GM04503 (cell line): ENCODE measurements at regions not wholly inside any gene's neighbourhood (a gene's known extent, or its start where the extent isn't known, plus 50 kb on each side); places are given as distances from the start of the nearest gene placed in this dataset.
"Not testable (repeated sequence)": the region's sequence is repeated elsewhere in the genome, so short reads cannot be mapped to it uniquely, and the experiment has no call there.

Source experiments
- DNase-seq: peaks from one replicate; pipeline ENCODE4 v3.0.0-alpha.2; 2012; ENCODE audit warnings: low read depth

DNA sequence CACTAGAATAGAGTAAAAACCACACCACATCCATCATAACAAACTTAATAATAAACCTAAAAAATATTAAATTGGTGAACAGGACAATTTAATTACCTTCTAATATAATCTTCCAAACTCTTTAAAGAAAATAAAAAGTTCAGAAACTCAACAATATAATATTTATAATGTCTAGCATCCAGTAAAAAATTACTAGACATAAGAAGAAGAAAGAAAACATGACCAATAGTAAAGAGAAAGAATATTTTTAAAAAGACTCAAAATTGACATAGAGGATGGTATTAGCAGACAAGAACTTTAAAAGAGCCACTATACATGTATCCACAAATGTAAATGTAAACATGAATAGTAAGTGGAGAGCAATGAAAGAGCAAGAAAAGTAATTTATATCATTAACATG lies 388.4 kb downstream of the TFEC start:
- no peak for DNase-seq

DNA sequence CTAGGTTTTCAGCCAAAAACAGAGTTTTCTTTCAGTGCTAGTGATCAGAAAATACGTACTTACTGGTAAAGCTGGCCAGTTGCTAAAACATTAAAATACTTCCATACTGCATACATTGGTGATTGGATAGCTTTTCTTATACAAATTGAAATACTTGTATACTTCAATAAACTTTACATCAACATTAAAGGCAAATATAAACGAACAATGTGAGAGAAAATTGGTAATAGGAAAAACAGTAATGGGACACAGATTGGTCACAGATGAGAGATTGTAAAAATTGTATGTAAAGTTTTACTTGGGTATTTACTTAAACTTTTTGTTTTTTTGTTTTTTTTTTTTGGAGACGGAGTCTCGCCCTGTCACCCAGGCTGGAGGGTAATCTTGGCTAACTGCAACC lies 391.7 kb downstream of the TFEC start:
- DNase-seq: no peak

GRCh38 chr7:115637128-115637527 lies 393.4 kb downstream of the TFEC start:
- DNase-seq: no peak

DNA sequence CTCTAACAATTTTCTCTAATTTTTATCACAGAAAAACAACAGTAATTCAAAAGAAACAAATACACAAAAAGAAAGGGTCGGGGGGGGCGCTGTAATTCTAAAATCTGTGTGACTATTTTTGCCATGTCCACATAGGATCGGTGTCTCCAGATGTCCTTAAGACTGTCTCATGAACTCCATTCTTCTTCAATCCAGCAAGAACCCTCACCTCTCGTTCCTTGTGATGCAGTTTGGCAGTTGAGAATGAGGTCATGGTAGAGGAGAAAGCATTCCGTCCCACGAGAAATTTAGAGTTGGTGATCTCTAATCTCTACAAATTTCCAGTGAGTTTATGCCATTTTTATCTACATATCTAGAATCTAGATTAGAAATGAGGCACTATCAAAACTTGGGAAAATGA lies 394.7 kb downstream of the TFEC start:
- DNase-seq: no peak

DNA sequence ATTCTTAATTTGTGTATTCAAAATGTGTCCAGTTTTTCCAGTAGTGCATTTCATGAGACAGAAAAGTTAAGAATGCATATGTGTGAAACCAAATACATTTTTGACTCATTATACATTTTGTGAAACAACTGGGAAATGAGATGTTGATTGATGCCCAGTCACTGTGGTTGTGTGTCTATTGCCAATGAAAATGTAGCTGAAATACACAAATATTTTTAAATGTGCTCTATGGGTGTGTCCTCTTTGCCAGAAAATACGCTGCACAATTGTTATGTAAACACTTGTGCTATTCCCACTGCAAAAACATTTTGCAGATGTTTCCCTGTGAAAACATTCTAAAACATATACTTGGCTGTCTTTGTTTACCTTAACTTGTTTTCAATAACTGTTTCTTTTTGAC lies 395.2 kb downstream of the TFEC start:
- DNase-seq: peak; percentile 53

GRCh38 chr7:115634633-115635032 lies 395.9 kb downstream of the TFEC start:
- DNase-seq: no peak

DNA sequence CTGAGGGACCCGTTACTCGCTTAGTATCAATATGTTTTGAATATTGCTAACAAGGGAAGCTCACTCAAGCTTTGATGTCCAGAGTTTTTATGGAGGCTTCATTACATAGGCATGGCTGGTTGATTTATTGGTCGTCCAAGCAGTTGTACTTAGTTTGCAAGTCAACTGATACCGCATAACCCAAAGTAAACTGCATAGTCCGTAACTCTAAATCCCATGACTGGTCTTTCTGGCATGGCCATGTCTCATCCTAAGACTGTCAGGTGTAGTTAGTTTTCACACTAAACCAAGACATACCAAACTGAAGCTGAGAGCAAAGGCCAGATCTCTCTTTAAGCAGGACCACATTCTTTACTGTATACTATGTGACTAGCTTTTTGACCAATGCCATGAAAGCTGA lies 397.9 kb downstream of the TFEC start:
- DNase-seq: no peak

GRCh38 chr7:115631782-115632181 lies 398.8 kb downstream of the TFEC start:
- no peak for DNase-seq

- no peak for DNase-seq
Measured at GRCh38 chr7:115630049-115630448, 400.5 kb downstream of the TFEC start.

- peak; percentile 39 for DNase-seq
Measured at GRCh38 chr7:115618676-115619075, 411.9 kb downstream of the TFEC start.

DNA sequence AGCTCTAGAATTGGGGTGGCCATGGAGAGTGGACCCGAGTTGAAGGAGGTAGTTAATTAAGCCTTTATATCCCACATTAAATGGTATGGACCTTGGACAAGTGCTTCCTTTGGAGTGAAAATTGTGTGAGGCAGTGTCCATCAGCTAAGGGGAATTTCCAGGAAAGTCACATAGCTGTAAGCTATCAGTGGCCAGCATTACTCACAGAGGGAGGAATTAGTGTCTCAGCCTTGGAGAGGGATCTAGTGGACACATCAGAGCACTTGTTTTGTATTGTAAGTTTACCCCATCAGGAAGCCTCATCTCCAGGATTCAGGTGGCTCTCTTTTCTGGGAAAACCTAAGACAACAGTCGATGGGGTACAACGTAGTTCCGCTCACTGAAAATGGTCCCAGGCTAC lies 416.7 kb downstream of the TFEC start:
- DNase-seq: no peak

DNA sequence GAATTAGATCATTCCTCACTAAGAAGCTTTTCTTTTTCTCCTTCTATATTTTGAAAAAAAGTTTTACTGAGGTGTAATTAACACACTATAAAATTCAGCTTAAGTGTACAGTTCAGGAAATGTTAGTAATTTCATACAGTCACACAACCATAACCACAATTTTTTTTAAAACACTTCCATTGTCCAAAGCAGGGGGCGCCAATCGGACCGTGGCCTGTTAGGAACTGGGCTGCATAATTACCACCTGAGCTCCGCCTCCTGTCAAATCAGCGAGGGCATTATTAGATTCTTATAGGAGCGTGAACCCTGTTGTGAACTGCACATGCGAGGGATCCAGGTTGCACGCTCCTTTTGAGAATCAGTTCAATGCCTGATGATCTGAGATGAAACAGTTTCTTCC lies 427.1 kb downstream of the TFEC start:
- no peak for DNase-seq

- DNase-seq: no peak
Measured at GRCh38 chr7:115600207-115600606, 430.4 kb downstream of the TFEC start.

- not testable (repeated sequence) for DNase-seq
Measured at GRCh38 chr7:115599184-115599583, 431.4 kb downstream of the TFEC start.

- not testable (repeated sequence) for DNase-seq
Measured at GRCh38 chr7:115597220-115597619, 433.3 kb downstream of the TFEC start.

DNA sequence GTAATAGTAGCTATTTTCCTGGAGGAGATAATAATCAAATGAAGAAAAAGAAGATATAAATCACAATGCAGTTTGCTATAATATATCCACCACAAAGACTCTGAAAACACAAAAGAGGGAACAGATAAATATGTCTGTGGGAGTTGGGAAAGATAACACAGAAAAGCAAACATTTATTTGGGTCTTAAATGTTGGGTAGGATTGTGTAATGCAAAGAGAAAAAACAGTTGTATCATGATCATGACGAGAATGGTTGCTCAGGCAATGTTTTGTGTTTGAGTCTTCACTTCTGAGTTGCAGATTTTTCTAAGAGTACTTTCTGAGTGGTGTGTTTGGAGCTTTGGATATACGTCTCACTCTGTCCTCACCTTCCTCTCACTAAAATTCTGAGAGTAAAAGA lies 437.5 kb downstream of the TFEC start:
- DNase-seq: no peak

DNA sequence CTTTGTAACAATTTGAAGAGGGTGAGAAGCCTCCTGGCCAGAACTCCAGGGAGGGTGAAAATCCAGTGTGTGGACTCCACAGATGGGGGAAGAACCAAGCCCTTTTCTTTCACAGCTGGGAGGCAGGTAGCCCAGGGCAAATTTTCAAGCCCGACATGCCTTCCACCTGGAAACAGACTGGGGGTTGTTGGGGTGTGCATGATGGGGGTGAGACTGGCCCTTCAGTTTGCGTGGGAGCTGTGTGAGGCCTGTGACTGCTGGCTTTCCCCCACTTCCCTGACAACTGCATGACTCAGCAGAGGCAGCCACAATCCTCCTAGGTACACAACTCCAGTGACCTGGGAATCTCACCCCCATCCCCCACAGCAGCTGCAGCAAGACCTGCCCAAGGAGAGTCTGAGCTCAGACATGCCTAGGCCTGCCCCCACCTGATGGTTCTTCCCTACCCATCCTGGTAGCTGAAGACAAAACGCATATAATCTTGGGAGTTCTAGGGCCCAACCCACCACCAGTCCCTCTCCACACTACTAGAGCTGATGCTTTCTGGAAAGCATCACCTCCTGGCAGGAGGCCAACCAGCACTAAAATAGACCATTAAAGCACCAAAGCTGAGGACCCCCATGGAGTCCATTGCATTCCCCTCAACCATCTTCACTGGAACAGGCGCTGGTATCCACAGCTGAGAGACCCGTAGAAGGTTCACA lies 445.4 kb downstream of the TFEC start:
- no peak for DNase-seq

- no peak for DNase-seq
Measured at GRCh38 chr7:115582956-115583355, 447.6 kb downstream of the TFEC start.

DNA sequence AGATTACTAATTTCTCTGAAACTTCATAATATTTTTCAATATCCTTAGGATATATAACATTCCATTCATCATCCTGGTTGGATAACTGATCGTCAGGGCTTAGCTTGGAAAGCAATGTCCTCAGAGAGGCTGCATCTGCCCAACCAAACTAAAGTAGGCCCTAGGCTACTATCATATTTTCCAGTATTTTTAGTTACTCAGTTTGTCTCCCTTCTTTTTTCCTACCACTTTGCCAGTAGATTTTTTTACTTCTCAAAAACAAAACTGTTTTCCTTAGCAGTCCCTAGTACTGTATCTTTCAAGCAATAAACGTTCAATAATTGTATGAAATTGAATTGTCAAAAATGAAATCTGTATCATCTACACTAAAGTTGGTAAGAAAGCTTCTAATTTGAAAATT lies 452.0 kb downstream of the TFEC start:
- DNase-seq: no peak

- no peak for DNase-seq
Measured at GRCh38 chr7:115574681-115575291, 455.8 kb downstream of the TFEC start.

GRCh38 chr7:115572111-115572510 lies 458.5 kb downstream of the TFEC start:
- no peak for DNase-seq

- peak; percentile 38 for DNase-seq
Measured at GRCh38 chr7:115561335-115562110, 469.0 kb downstream of the TFEC start.

GRCh38 chr7:115559877-115560276 lies 470.7 kb downstream of the TFEC start:
- DNase-seq: no peak
